ENCODE measurements at regions not wholly inside any gene's neighbourhood (a gene's known extent, or its start where the extent isn't known, plus 50 kb on each side); places are given as distances from the start of the nearest gene placed in this dataset.

DNA sequence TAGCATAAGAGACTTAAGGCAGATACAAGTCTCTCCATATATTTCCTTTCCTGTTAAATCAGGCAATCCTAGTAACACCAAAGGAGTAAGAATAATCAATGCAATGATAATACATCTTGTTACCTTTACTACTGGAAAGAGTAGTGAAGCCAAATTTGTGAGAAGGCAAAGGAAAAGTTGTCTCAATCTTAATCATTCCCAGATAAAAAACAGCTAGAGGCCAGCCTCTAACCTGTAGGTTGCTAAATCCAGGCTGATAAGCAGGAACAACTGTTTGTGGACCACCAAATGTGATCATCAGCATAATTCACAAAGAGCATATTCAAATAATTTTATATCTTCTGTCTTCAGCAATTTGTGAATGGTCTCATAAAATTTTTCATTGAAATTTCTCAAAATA is 189.2 kb upstream of the ADGRB3 start:
- TF ChIP-seq FOXM1 (IDR thresholded peaks at IDR 0.05; ENCODE audit: borderline replicate concordance, low read depth) (no peak), EGR1 (IDR thresholded peaks at IDR 0.05) (no peak), RAD21 (IDR thresholded peaks at IDR 0.05; ENCODE audit: low read depth) (no peak), EP300 (IDR thresholded peaks at IDR 0.05; ENCODE audit: borderline replicate concordance) (no peak), TEAD4 (IDR thresholded peaks at IDR 0.05) (no peak), TCF12 (IDR thresholded peaks at IDR 0.05; ENCODE audit: low read depth) (no peak), ZBTB7A (IDR thresholded peaks at IDR 0.05; ENCODE audit: low read depth) (no peak)

DNA sequence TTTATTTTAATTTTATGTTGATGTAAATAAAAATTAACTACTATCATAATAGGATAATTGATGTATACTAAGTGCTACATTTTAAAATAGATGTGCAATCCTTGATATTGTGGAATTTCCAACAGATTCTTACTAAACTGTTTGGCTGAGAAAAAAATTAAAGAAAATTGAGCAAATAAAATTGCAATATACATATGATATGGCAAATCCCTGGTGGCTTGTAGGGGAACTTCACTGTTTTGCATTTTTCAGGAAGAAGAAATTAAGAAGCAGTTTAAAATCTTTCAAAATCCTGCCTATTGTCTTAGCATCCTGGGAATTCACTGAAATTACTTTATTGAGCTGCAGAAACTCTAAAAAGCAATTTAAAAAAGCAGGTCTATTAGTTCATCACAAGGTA is 191.4 kb upstream of the ADGRB3 start:
- no peak for TF ChIP-seq ZBTB7A (IDR thresholded peaks at IDR 0.05; ENCODE audit: low read depth)
- no peak for TF ChIP-seq CEBPB (IDR thresholded peaks at IDR 0.05)
- TF ChIP-seq, protein P1, sequence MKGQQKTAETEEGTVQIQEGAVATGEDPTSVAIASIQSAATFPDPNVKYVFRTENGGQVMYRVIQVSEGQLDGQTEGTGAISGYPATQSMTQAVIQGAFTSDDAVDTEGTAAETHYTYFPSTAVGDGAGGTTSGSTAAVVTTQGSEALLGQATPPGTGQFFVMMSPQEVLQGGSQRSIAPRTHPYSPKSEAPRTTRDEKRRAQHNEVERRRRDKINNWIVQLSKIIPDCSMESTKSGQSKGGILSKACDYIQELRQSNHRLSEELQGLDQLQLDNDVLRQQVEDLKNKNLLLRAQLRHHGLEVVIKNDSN (IDR thresholded peaks at IDR 0.05), result no peak
- TF ChIP-seq, protein P2, sequence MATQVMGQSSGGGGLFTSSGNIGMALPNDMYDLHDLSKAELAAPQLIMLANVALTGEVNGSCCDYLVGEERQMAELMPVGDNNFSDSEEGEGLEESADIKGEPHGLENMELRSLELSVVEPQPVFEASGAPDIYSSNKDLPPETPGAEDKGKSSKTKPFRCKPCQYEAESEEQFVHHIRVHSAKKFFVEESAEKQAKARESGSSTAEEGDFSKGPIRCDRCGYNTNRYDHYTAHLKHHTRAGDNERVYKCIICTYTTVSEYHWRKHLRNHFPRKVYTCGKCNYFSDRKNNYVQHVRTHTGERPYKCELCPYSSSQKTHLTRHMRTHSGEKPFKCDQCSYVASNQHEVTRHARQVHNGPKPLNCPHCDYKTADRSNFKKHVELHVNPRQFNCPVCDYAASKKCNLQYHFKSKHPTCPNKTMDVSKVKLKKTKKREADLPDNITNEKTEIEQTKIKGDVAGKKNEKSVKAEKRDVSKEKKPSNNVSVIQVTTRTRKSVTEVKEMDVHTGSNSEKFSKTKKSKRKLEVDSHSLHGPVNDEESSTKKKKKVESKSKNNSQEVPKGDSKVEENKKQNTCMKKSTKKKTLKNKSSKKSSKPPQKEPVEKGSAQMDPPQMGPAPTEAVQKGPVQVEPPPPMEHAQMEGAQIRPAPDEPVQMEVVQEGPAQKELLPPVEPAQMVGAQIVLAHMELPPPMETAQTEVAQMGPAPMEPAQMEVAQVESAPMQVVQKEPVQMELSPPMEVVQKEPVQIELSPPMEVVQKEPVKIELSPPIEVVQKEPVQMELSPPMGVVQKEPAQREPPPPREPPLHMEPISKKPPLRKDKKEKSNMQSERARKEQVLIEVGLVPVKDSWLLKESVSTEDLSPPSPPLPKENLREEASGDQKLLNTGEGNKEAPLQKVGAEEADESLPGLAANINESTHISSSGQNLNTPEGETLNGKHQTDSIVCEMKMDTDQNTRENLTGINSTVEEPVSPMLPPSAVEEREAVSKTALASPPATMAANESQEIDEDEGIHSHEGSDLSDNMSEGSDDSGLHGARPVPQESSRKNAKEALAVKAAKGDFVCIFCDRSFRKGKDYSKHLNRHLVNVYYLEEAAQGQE (IDR thresholded peaks at IDR 0.05; ENCODE audit: low read depth), result no peak
- no peak for TF ChIP-seq NFIC (IDR thresholded peaks at IDR 0.05)
- TF ChIP-seq, protein P3, sequence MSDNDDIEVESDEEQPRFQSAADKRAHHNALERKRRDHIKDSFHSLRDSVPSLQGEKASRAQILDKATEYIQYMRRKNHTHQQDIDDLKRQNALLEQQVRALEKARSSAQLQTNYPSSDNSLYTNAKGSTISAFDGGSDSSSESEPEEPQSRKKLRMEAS (IDR thresholded peaks at IDR 0.05), result no peak
- no peak for TF ChIP-seq TEAD4 (IDR thresholded peaks at IDR 0.05)
- TF ChIP-seq EP300 (IDR thresholded peaks at IDR 0.05; ENCODE audit: borderline replicate concordance), result no peak
- TF ChIP-seq YY1 (IDR thresholded peaks at IDR 0.05; ENCODE audit: low read depth), result no peak
- no peak for TF ChIP-seq EGR1 (IDR thresholded peaks at IDR 0.05)
- TF ChIP-seq FOXM1 (IDR thresholded peaks at IDR 0.05; ENCODE audit: borderline replicate concordance, low read depth), result no peak

DNA sequence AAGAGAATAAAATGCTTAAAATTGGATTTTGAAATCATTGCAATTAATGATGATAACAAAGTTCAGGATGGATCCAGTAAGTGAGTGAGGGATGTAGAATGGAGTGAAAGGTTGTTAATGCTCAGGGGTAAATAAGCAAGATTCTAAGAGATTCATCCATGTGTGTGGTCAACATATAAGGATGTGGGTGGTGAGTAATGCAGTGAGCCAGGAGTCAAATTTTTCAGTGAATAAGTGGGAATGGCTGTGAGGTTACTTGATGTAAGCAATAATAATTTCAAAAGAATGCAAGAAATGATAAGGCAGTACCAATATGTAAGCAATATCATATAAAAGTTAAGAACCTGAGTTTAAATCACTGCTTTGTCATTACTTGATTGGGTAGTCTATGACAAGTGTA is 207.5 kb upstream of the ADGRB3 start:
- TF ChIP-seq TAF1 (IDR thresholded peaks at IDR 0.05; ENCODE audit: low read depth) (no peak), TEAD4 (IDR thresholded peaks at IDR 0.05) (no peak), CEBPB (IDR thresholded peaks at IDR 0.05) (no peak), YY1 (IDR thresholded peaks at IDR 0.05; ENCODE audit: low read depth) (no peak), EP300 (IDR thresholded peaks at IDR 0.05; ENCODE audit: borderline replicate concordance) (no peak), RAD21 (IDR thresholded peaks at IDR 0.05; ENCODE audit: low read depth) (no peak), TCF12 (IDR thresholded peaks at IDR 0.05; ENCODE audit: low read depth) (no peak), ZBTB7A (IDR thresholded peaks at IDR 0.05; ENCODE audit: low read depth) (no peak), NFIC (IDR thresholded peaks at IDR 0.05) (no peak)
- TF ChIP-seq, protein P2 (IDR thresholded peaks at IDR 0.05; ENCODE audit: low read depth), result no peak
- TF ChIP-seq, protein P3 (IDR thresholded peaks at IDR 0.05), result no peak

DNA sequence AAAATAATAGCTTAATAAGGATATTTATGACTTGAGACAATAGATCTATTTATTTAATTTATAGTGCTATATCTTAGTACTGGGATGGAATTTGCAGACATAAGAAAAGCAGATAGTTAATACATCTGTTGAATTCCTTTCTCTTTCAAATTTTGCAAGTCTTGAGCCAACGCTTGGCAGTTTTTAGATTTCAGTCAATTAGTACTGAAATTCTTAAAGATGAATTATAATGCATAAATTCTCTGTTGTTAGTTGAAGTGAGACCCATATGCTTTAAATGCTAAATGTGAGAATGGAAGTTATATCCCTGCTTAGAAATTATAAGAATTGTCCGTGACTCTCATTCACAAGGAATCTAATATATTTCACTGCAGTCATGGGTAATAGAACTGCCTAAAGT is 225.1 kb upstream of the ADGRB3 start:
- TF ChIP-seq FOXM1 (IDR thresholded peaks at IDR 0.05; ENCODE audit: borderline replicate concordance, low read depth) (no peak), TEAD4 (IDR thresholded peaks at IDR 0.05) (no peak), TCF12 (IDR thresholded peaks at IDR 0.05; ENCODE audit: low read depth) (no peak), CREB1 (IDR thresholded peaks at IDR 0.05; ENCODE audit: low read depth) (no peak), EGR1 (IDR thresholded peaks at IDR 0.05) (no peak), CEBPB (IDR thresholded peaks at IDR 0.05) (no peak), TAF1 (IDR thresholded peaks at IDR 0.05; ENCODE audit: low read depth) (no peak)
- TF ChIP-seq, protein P3 (IDR thresholded peaks at IDR 0.05), result no peak

DNA sequence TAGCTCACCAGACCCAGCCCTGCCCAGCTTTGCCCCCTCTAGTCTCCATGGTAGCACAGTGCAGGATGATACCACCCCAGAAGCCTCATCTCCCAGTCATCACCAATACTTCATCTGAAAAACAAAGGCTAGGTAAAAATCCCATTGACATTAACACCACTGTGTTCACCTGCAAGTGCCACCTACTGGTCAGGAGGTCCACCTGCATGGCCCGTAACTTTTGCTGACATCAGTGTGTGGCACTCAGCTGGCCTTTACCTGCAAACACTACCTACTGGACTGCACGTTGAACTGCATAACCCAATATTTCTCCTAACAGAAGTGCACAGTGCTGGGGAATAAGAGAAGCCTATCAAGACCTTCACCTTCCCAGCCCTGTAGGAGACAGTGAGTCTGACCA is 234.7 kb upstream of the ADGRB3 start:
- TF ChIP-seq RAD21 (IDR thresholded peaks at IDR 0.05; ENCODE audit: low read depth) (no peak), NFIC (IDR thresholded peaks at IDR 0.05) (no peak), EP300 (IDR thresholded peaks at IDR 0.05; ENCODE audit: borderline replicate concordance) (no peak), FOXM1 (IDR thresholded peaks at IDR 0.05; ENCODE audit: borderline replicate concordance, low read depth) (no peak), TCF12 (IDR thresholded peaks at IDR 0.05; ENCODE audit: low read depth) (no peak)
- TF ChIP-seq, protein P3 (IDR thresholded peaks at IDR 0.05), result no peak

DNA sequence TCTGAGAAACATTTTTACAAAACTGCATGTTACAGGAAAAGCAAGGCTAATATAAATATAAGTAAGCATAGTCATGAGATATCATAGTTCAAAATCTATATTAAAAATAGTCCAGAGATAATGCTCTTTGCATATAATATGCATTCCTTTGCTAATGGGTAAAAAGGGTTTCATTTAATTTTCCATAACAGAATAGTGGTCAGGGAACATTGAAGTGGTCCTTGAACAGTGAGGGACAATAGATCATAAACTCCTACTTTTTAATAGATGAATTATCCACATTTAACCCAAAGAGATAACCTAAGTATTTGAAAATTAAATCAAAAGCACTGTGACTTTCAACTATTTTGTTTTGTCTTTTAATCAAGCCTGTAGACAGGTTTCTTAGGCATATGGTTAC is 243.1 kb upstream of the ADGRB3 start:
- TF ChIP-seq, protein P1 (IDR thresholded peaks at IDR 0.05), result no peak
- no peak for TF ChIP-seq CEBPB (IDR thresholded peaks at IDR 0.05)
- TF ChIP-seq EGR1 (IDR thresholded peaks at IDR 0.05), result no peak
- TF ChIP-seq YY1 (IDR thresholded peaks at IDR 0.05; ENCODE audit: low read depth), result no peak
- no peak for TF ChIP-seq RAD21 (IDR thresholded peaks at IDR 0.05; ENCODE audit: low read depth)
- TF ChIP-seq ZBTB7A (IDR thresholded peaks at IDR 0.05; ENCODE audit: low read depth), result no peak
- TF ChIP-seq FOXM1 (IDR thresholded peaks at IDR 0.05; ENCODE audit: borderline replicate concordance, low read depth), result no peak
- TF ChIP-seq, protein P3 (IDR thresholded peaks at IDR 0.05), result no peak
- no peak for TF ChIP-seq TCF12 (IDR thresholded peaks at IDR 0.05; ENCODE audit: low read depth)
- no peak for TF ChIP-seq NFIC (IDR thresholded peaks at IDR 0.05)
- TF ChIP-seq, protein P2 (IDR thresholded peaks at IDR 0.05; ENCODE audit: low read depth), result no peak
- no peak for TF ChIP-seq EP300 (IDR thresholded peaks at IDR 0.05; ENCODE audit: borderline replicate concordance)
- TF ChIP-seq CREB1 (IDR thresholded peaks at IDR 0.05; ENCODE audit: low read depth), result no peak
- no peak for TF ChIP-seq TEAD4 (IDR thresholded peaks at IDR 0.05)
- no peak for TF ChIP-seq TAF1 (IDR thresholded peaks at IDR 0.05; ENCODE audit: low read depth)
